OCI-LY1 (cell line): ENCODE measurements at regions not wholly inside any gene's neighbourhood (a gene's known extent, or its start where the extent isn't known, plus 50 kb on each side); places are given as distances from the start of the nearest gene placed in this dataset.

Source experiments
- H2AFZ ChIP-seq: fragments of 200-600 bp; sonication (generic), shearing (Covaris generic); 2 replicates; pipeline ENCODE4 v1.6.0; 2014; ENCODE audit warnings: antibody characterized with exemption, mild to moderate bottlenecking, low read length
- H3F3A ChIP-seq: fragments of 200-600 bp; sonication (generic), shearing (Covaris generic); 2 replicates; pipeline ENCODE4 v1.6.0; 2014; ENCODE audit warnings: mild to moderate bottlenecking, antibody characterized with exemption, low read length, moderate library complexity; ENCODE audit not compliant: insufficient read depth
- H3K27ac ChIP-seq: fragments of 200-600 bp; sonication (generic); 2 replicates; pipeline ENCODE4 v1.5.1; 2014; ENCODE audit warnings: low read length, mixed run types, mild to moderate bottlenecking, low read depth; ENCODE audit not compliant: poor library complexity, severe bottlenecking
- H3K27me3 ChIP-seq: fragments of 200-600 bp; sonication (generic); 2 replicates; pipeline ENCODE4 v1.6.0; 2014; ENCODE audit warnings: antibody characterized with exemption, mild to moderate bottlenecking, low read length, moderate library complexity; ENCODE audit not compliant: insufficient read depth
- H3K36me3 ChIP-seq: fragments of 200-600 bp; sonication (generic); 2 replicates; pipeline ENCODE4 v1.6.1; 2014; ENCODE audit warnings: mild to moderate bottlenecking, antibody characterized with exemption, low read length, moderate library complexity, mixed read lengths; ENCODE audit not compliant: insufficient read depth
- H3K4me1 ChIP-seq: fragments of 200-600 bp; sonication (generic); 2 replicates; pipeline ENCODE4 v1.5.1; 2014; ENCODE audit warnings: mild to moderate bottlenecking, low read length, moderate library complexity; ENCODE audit not compliant: insufficient read depth, severe bottlenecking
- H3K4me2 ChIP-seq: fragments of 200-600 bp; sonication (generic), shearing (Covaris generic); 2 replicates; pipeline ENCODE4 v1.6.1; 2014; ENCODE audit warnings: low read length
- H3K4me3 ChIP-seq: fragments of 200-600 bp; sonication (generic); 2 replicates; pipeline ENCODE4 v1.5.1; 2014; ENCODE audit warnings: low read length, low read depth, mild to moderate bottlenecking, mixed read lengths; ENCODE audit not compliant: poor library complexity, severe bottlenecking
- H3K79me2 ChIP-seq: fragments of 200-600 bp; shearing (Covaris generic); 2 replicates; pipeline ENCODE4 v1.6.1; 2016; ENCODE audit warnings: mixed run types, low read length, mixed read lengths; ENCODE audit not compliant: insufficient read depth
- H3K9ac ChIP-seq: fragments of 200-600 bp; sonication (generic), shearing (Covaris generic); 2 replicates; pipeline ENCODE4 v1.6.1; 2014; ENCODE audit warnings: mild to moderate bottlenecking, low read length, mixed read lengths
- H3K9me2 ChIP-seq: fragments of 200-600 bp; sonication (generic), shearing (Covaris generic); 2 replicates; pipeline ENCODE4 v1.6.1; 2014; ENCODE audit warnings: low read depth, mild to moderate bottlenecking, low read length, mixed read lengths
- H3K9me3 ChIP-seq: fragments of 200-600 bp; shearing (Covaris generic); 2 replicates; pipeline ENCODE4 v1.6.1; 2014; ENCODE audit warnings: low read length, mixed read lengths
- H4K20me1 ChIP-seq: fragments of 200-600 bp; sonication (generic), shearing (Covaris generic); 2 replicates; pipeline ENCODE4 v1.6.0; 2016; ENCODE audit warnings: mild to moderate bottlenecking, low read length; ENCODE audit not compliant: insufficient read depth
- CTCF ChIP-seq: fragments of 200-600 bp; sonication (generic), shearing (Covaris generic); IDR thresholded peaks from 2 replicates; pipeline ENCODE4 v1.5.1; 2017; ENCODE audit warnings: mild to moderate bottlenecking, antibody characterized with exemption, low read length, moderate library complexity, mixed read lengths
- EZH2 ChIP-seq: fragments of 200-600 bp; sonication (generic), shearing (Covaris generic); IDR thresholded peaks from 2 replicates; pipeline ENCODE4 v1.8.0; 2017; ENCODE audit warnings: borderline replicate concordance, mixed run types, mild to moderate bottlenecking, antibody characterized with exemption, low read length, moderate library complexity, mixed read lengths

- no peaks in the 10 kb centered on the region for H3K27me3 ChIP-seq
- H4K20me1 ChIP-seq: no peaks in the 10 kb centered on the region
- H3F3A ChIP-seq: no peaks in the 10 kb centered on the region
- H3K27ac ChIP-seq: no peak overlapping the region
- H3K9me2 ChIP-seq: no peaks in the 10 kb centered on the region
- no peaks in the 10 kb centered on the region for H3K4me1 ChIP-seq
- no peak overlapping the region for H3K4me3 ChIP-seq
- H3K9ac ChIP-seq: no peak overlapping the region
- no peak for TF ChIP-seq EZH2
- TF ChIP-seq CTCF: no peak
- H3K9me3 ChIP-seq: no peaks in the 10 kb centered on the region
- H2AFZ ChIP-seq: no peak overlapping the region
- no peaks in the 10 kb centered on the region for H3K36me3 ChIP-seq
- no peaks in the 10 kb centered on the region for H3K79me2 ChIP-seq
- H3K4me2 ChIP-seq: no peak overlapping the region
Observed at GRCh38 chr12:88897723-88898122, 317.5 kb upstream of the KITLG start.

DNA sequence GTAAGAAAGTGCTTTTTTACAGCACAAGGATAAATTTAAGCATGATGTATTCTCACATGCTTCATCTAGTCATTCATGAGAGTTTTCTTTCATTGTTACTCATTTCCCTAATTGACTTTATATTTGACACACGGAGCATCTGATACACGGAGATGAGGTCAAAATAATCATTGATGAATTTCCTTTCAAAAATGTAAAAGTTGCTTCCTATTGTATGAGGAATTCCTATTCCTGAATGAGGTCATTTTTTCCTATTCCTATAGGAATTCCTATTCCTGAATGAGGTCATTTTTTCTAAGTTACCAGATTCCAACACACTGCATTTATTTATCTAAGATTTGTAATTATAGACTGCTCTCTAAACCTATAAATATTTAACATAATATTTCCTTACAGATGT, 316.7 kb upstream of the KITLG start:
- no peaks in the 10 kb centered on the region for H3K9me3 ChIP-seq
- H3K36me3 ChIP-seq: no peaks in the 10 kb centered on the region
- H3K4me2 ChIP-seq: no peak overlapping the region
- H3K4me1 ChIP-seq: no peaks in the 10 kb centered on the region
- H2AFZ ChIP-seq: no peak overlapping the region
- H3K9me2 ChIP-seq: no peaks in the 10 kb centered on the region
- no peaks in the 10 kb centered on the region for H3K79me2 ChIP-seq
- H3K27me3 ChIP-seq: no peaks in the 10 kb centered on the region
- no peaks in the 10 kb centered on the region for H4K20me1 ChIP-seq
- H3K4me3 ChIP-seq: no peak overlapping the region
- no peak for TF ChIP-seq CTCF
- no peak for TF ChIP-seq EZH2
- H3F3A ChIP-seq: no peaks in the 10 kb centered on the region
- no peak overlapping the region for H3K27ac ChIP-seq
- no peak overlapping the region for H3K9ac ChIP-seq

DNA sequence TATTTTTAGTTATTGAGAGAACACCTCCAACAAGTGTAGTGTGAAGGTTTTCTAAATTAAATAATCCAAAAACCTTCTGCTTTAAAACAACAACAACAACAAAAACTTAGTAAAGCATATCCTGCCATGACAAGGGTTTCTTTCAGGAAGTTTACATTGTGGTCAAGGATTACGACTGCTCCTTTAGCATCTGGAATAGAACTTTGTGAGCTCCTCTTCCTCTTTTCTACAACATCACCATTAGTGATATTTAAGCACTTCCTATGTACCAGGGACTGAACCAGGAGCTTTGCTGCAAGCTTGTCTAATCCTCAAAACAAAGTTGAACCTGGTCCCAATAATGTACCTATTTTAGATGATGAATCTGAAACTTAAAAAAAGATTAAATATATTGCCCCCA, 315.4 kb upstream of the KITLG start:
- no peak overlapping the region for H3K27ac ChIP-seq
- H3K4me3 ChIP-seq: no peak overlapping the region
- H3K27me3 ChIP-seq: no peaks in the 10 kb centered on the region
- H4K20me1 ChIP-seq: no peaks in the 10 kb centered on the region
- H3K4me2 ChIP-seq: no peak overlapping the region
- H3F3A ChIP-seq: no peaks in the 10 kb centered on the region
- TF ChIP-seq EZH2 (no peak), CTCF (no peak)
- H3K9me2 ChIP-seq: no peaks in the 10 kb centered on the region
- H3K9me3 ChIP-seq: no peaks in the 10 kb centered on the region
- no peak overlapping the region for H3K9ac ChIP-seq
- no peaks in the 10 kb centered on the region for H3K36me3 ChIP-seq
- no peaks in the 10 kb centered on the region for H3K4me1 ChIP-seq
- H2AFZ ChIP-seq: no peak overlapping the region
- no peaks in the 10 kb centered on the region for H3K79me2 ChIP-seq
